GM18907 (cell line): ENCODE measurements at regions not wholly inside any gene's neighbourhood (a gene's known extent, or its start where the extent isn't known, plus 50 kb on each side); places are given as distances from the start of the nearest gene placed in this dataset.

Source experiments
- ATAC-seq: cut with Tn5 transposase; IDR thresholded peaks from one replicate; pipeline ENCODE4 v1.9.1; 2021; ENCODE audit warnings: mild to moderate bottlenecking, moderate library complexity; ENCODE audit not compliant: unreplicated experiment

- no peak for ATAC-seq
Observed at GRCh38 chr16:66219491-66219890, 147.0 kb upstream of the CDH5 start.

GRCh38 chr16:66212428-66212827, 154.1 kb upstream of the CDH5 start:
- no peak for ATAC-seq

- no peak for ATAC-seq
Observed at GRCh38 chr16:66211651-66212050, 154.8 kb upstream of the CDH5 start.

- no peak for ATAC-seq
Observed at GRCh38 chr16:66207883-66208265, 158.6 kb upstream of the CDH5 start.

GRCh38 chr16:66207139-66207882, 159.2 kb upstream of the CDH5 start:
- no peak for ATAC-seq

- ATAC-seq: no peak
Observed at GRCh38 chr16:66206363-66206762, 160.1 kb upstream of the CDH5 start.

GRCh38 chr16:66205287-66206231, 160.9 kb upstream of the CDH5 start:
- no peak for ATAC-seq

GRCh38 chr16:66204756-66205155, 161.7 kb upstream of the CDH5 start:
- ATAC-seq: no peak

- no peak for ATAC-seq
Observed at GRCh38 chr16:66203476-66203875, 163.0 kb upstream of the CDH5 start.

GRCh38 chr16:66199189-66199588, 167.3 kb upstream of the CDH5 start:
- no peak for ATAC-seq

GRCh38 chr16:66198641-66199040, 167.8 kb upstream of the CDH5 start:
- ATAC-seq: no peak

GRCh38 chr16:66197668-66198278, 168.7 kb upstream of the CDH5 start:
- no peak for ATAC-seq

- no peak for ATAC-seq
Observed at GRCh38 chr16:66196770-66197169, 169.7 kb upstream of the CDH5 start.

GRCh38 chr16:66194866-66195265, 171.6 kb upstream of the CDH5 start:
- ATAC-seq: no peak

- ATAC-seq: no peak
Observed at GRCh38 chr16:66193543-66194229, 172.8 kb upstream of the CDH5 start.

- no peak for ATAC-seq
Observed at GRCh38 chr16:66190411-66190810, 176.1 kb upstream of the CDH5 start.

GRCh38 chr16:66189951-66190350, 176.5 kb upstream of the CDH5 start:
- no peak for ATAC-seq

- no peak for ATAC-seq
Observed at GRCh38 chr16:66188917-66189725, 177.4 kb upstream of the CDH5 start.

GRCh38 chr16:66186251-66186785, 180.2 kb upstream of the CDH5 start:
- ATAC-seq: no peak

GRCh38 chr16:66182592-66182991, 183.9 kb upstream of the CDH5 start:
- no peak for ATAC-seq
